Immature natural killer cell (primary cell): ENCODE measurements at regions not wholly inside any gene's neighbourhood (a gene's known extent, or its start where the extent isn't known, plus 50 kb on each side); places are given as distances from the start of the nearest gene placed in this dataset.

ENCODE experiments used
- DNase-seq, 3 donors: peaks; one replicate each; pipeline ENCODE4 v3.0.0; 2022; ENCODE audit warnings: mixed read lengths in 1 of 3
- H3K27ac Mint-ChIP-seq, 6 donors: one replicate each; pipeline ENCODE4 v1.8.0; 2020; ENCODE audit warnings: mixed read lengths in 6 of 6, mild to moderate bottlenecking in 5 of 6, inconsistent platforms in 4 of 6, moderate library complexity in 3 of 6
- H3K27me3 Mint-ChIP-seq, 3 donors: one replicate each; pipeline ENCODE4 v1.8.0; 2020 to 2021; ENCODE audit warnings: low read depth in 3 of 3, mild to moderate bottlenecking in 3 of 3, mixed read lengths in 3 of 3, moderate library complexity in 3 of 3, inconsistent platforms in 1 of 3
- H3K36me3 Mint-ChIP-seq, 3 donors: one replicate each; pipeline ENCODE4 v1.8.0; 2020; ENCODE audit warnings: mixed read lengths in 3 of 3, inconsistent platforms in 2 of 3, mild to moderate bottlenecking in 2 of 3
- H3K4me1 Mint-ChIP-seq, 2 donors: one replicate each; pipeline ENCODE4 v1.8.0; 2020; ENCODE audit warnings: inconsistent platforms in 2 of 2, mild to moderate bottlenecking in 2 of 2, mixed read lengths in 2 of 2, moderate library complexity in 1 of 2
- H3K4me3 Mint-ChIP-seq, 5 donors: one replicate each; pipeline ENCODE4 v1.8.0; 2020; ENCODE audit warnings: mild to moderate bottlenecking in 5 of 5, mixed read lengths in 5 of 5, inconsistent platforms in 3 of 5, moderate library complexity in 3 of 5
- H3K9me3 Mint-ChIP-seq, 6 donors: one replicate each; pipeline ENCODE4 v1.8.0; 2020; ENCODE audit warnings: mild to moderate bottlenecking in 6 of 6, mixed read lengths in 6 of 6, inconsistent platforms in 4 of 6, moderate library complexity in 3 of 6

- no peak for DNase-seq
- Mint-ChIP-seq H3K4me3 (no peak overlapping the region), H3K27me3 (peaks cover 0 to 2% (median 0%) of the 10 kb centered on the region in 3 donors), H3K36me3 (no peaks in the 10 kb centered on the region), H3K9me3 (no peaks in the 10 kb centered on the region), H3K4me1 (no peaks in the 10 kb centered on the region), H3K27ac (no peak overlapping the region)
Measured at GRCh38 chr3:72134989-72135451, 350.1 kb upstream of the PROK2 start.

DNA sequence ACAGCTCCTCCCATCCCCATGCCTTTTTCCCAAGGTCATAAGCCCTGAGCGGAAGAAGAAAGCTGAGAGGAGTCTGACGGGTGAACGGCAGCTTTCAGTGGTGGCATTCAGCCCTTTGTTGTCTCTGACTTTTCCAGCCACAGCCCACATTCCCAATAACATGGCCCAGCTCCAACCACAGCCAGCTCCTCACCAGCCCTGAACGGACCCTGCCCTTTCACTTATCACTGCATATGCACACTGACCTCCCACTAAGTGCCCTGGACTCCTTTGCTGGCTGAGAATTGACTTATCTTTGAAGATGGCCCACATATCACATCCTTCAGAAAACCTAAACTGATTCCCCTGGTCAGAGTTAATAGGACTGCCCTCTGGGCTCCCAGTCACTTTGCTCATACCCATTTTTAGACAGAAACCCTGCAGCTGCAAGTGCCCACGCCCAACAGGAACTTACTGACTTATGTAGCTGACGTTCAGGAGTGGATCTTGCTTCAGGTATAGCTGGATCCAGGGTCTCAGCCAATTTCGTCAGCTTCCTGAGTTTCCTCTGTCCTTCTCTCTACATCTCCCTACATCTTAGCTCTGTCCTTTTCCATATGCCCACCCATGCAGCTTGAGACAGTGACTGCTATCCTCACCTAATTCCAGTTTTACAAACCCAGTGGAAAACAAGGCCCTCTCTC is 348.5 kb upstream of the PROK2 start:
- H3K27me3 Mint-ChIP-seq, result peaks cover 0 to 2% (median under 1%) of the 10 kb centered on the region in 3 donors
- no peaks in the 10 kb centered on the region for H3K4me1 Mint-ChIP-seq
- no peaks in the 10 kb centered on the region for H3K9me3 Mint-ChIP-seq
- H3K4me3 Mint-ChIP-seq, result no peak overlapping the region
- no peak overlapping the region for H3K27ac Mint-ChIP-seq
- DNase-seq, result no peak
- no peaks in the 10 kb centered on the region for H3K36me3 Mint-ChIP-seq

DNA sequence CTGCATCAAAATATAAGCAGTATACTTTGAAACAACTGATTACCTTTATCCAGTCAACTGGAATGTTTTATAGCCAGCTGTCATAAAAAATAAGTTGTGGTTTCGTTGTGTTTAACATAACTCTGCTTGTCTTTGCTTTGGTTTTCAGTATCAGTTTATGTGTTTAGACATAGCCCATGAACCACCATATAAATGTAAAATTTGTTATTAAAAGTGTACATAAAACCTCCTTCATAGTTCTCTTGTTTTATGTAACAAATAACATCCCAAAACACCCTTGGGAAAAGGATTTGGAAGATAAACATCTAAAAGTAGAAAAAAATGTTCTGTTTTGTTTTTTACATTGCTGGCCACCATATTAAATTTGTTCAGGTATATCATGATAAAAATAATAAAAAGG is 347.0 kb upstream of the PROK2 start:
- no peaks in the 10 kb centered on the region for H3K36me3 Mint-ChIP-seq
- H3K27ac Mint-ChIP-seq, result no peak overlapping the region
- no peak for DNase-seq
- H3K9me3 Mint-ChIP-seq, result no peaks in the 10 kb centered on the region
- H3K4me1 Mint-ChIP-seq, result no peaks in the 10 kb centered on the region
- H3K27me3 Mint-ChIP-seq, result peaks cover 0 to 2% (median 2%) of the 10 kb centered on the region in 3 donors
- H3K4me3 Mint-ChIP-seq, result no peak overlapping the region

GRCh38 chr3:72130565-72130964 is 345.6 kb upstream of the PROK2 start:
- Mint-ChIP-seq H3K4me1 (no peaks in the 10 kb centered on the region), H3K27ac (no peak overlapping the region), H3K4me3 (no peak overlapping the region), H3K36me3 (no peaks in the 10 kb centered on the region), H3K27me3 (peaks cover 0 to 3% (median 2%) of the 10 kb centered on the region in 3 donors), H3K9me3 (no peaks in the 10 kb centered on the region)
- no peak for DNase-seq

DNA sequence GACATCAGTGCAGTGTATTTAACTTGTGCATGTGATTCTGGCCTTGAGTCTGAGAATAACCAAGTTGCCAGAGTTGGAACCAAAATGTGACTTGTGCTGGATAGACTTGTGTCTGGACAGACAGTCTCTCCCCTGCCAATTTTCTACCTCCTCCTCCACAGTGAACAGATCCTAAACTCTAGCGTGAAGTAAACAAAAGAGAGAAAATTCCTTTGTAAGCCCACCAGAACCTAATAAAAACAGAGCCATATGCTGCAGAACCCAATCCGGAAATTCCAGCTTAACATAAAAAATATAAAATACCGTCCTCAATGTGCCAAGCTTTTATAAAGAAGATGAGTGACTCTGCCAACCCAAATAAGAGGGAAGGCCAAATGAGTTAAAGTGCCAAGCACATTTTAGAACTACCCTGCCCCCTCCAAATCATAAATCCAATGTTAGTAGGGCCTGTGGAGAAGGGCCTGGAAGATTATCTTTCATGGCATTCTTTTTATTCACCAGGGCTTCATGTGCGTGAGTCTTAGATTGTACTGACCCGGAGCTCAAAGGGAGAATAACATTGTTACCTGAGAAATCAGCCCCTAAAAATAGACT is 344.6 kb upstream of the PROK2 start:
- no peaks in the 10 kb centered on the region for H3K9me3 Mint-ChIP-seq
- H3K27me3 Mint-ChIP-seq, result peaks cover 1 to 5% (median 3%) of the 10 kb centered on the region in 3 donors
- H3K36me3 Mint-ChIP-seq, result no peaks in the 10 kb centered on the region
- DNase-seq, result no peak
- no peak overlapping the region for H3K27ac Mint-ChIP-seq
- no peak overlapping the region for H3K4me3 Mint-ChIP-seq
- no peaks in the 10 kb centered on the region for H3K4me1 Mint-ChIP-seq

DNA sequence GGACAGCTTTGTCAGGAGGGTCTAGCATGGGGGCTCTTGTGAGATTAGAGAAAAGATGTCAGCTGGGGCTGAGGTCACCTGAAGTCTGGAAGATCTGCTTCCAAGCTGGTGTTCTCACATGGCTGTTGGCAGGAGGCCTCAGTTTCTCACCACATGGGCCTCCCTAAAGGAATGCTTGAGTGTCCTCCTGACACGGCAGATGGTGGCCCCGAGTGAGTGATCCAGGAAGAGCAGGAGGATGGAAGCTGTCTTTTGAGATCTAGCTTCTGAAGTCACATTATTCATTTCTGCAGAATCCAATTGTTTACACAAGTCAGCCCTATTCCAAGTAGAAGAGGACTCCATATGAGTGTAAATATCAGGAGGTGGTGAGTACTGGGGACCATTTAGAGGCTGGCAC is 344.0 kb upstream of the PROK2 start:
- DNase-seq, result no peak
- Mint-ChIP-seq H3K9me3 (no peaks in the 10 kb centered on the region), H3K36me3 (no peaks in the 10 kb centered on the region), H3K4me1 (no peaks in the 10 kb centered on the region), H3K27ac (no peak overlapping the region), H3K4me3 (no peak overlapping the region), H3K27me3 (peaks cover 2 to 7% (median 3%) of the 10 kb centered on the region in 3 donors)

- Mint-ChIP-seq H3K27me3 (peaks cover 2 to 8% (median 3%) of the 10 kb centered on the region in 3 donors), H3K4me1 (no peaks in the 10 kb centered on the region), H3K9me3 (no peaks in the 10 kb centered on the region), H3K36me3 (no peaks in the 10 kb centered on the region), H3K27ac (no peak overlapping the region), H3K4me3 (no peak overlapping the region)
- DNase-seq, result no peak
Measured at GRCh38 chr3:72127844-72128243, 342.9 kb upstream of the PROK2 start.

DNA sequence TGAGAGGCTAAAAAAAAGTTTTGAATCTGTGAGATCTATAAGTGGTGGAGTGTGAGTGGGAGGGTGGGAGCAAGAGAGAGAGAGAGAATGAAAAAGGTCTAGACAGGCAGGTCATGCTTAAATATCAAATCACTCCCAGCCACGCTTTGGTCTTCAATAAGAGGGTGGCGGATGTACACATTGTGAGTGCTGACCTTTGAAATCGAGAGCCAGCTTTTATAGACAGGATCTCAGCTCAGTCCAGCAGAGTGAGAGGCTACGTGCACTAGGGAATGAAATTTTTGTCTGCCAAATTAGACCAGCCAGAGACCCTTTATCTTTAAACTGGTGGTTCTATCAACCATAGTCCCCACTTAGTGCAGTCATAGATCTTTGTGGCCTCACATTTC is 342.3 kb upstream of the PROK2 start:
- peaks cover 2 to 7% (median 3%) of the 10 kb centered on the region in 3 donors for H3K27me3 Mint-ChIP-seq
- no peak overlapping the region for H3K27ac Mint-ChIP-seq
- H3K9me3 Mint-ChIP-seq, result no peaks in the 10 kb centered on the region
- DNase-seq, result no peak
- H3K4me3 Mint-ChIP-seq, result no peak overlapping the region
- no peaks in the 10 kb centered on the region for H3K36me3 Mint-ChIP-seq
- H3K4me1 Mint-ChIP-seq, result no peaks in the 10 kb centered on the region

DNA sequence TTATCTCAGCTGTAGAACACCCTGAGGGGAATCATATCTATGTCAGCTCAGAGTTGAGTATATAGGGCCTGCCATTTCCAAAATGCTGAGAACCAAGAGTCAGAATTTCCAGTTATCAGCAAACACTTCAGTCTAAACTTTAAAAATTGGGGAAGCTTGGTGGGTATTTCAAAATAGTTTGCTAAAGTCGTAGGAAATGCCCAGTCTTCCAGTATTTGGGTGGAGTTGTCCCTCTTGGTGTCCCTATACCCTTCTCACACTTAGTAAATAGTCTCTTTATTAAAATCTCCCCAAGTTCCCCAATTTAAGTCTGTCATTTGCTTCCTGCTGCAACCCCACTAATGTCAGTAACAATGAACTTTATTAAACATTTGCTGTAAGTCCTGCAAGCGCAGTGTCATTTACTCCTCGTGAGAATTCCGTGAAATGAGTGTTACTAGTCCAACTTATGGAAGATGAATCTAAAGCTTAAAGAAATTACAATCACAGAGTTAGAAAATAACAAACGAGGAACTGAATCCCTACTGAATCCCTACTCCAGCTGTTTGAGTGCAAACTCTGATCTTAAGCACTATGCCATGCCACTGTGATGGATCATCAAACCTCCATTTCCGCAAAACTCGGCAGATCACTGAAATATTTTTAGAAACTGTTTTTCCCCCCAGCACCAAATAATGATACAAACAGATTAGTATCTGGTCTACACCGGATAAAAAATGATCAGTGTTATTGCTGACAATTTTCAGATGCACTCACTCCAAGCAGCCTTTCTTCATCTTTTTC is 341.7 kb upstream of the PROK2 start:
- H3K27me3 Mint-ChIP-seq, result peaks cover 2 to 7% (median 3%) of the 10 kb centered on the region in 3 donors
- H3K27ac Mint-ChIP-seq, result no peak overlapping the region
- H3K36me3 Mint-ChIP-seq, result no peaks in the 10 kb centered on the region
- H3K4me3 Mint-ChIP-seq, result no peak overlapping the region
- DNase-seq, result no peak
- no peaks in the 10 kb centered on the region for H3K9me3 Mint-ChIP-seq
- H3K4me1 Mint-ChIP-seq, result no peaks in the 10 kb centered on the region

DNA sequence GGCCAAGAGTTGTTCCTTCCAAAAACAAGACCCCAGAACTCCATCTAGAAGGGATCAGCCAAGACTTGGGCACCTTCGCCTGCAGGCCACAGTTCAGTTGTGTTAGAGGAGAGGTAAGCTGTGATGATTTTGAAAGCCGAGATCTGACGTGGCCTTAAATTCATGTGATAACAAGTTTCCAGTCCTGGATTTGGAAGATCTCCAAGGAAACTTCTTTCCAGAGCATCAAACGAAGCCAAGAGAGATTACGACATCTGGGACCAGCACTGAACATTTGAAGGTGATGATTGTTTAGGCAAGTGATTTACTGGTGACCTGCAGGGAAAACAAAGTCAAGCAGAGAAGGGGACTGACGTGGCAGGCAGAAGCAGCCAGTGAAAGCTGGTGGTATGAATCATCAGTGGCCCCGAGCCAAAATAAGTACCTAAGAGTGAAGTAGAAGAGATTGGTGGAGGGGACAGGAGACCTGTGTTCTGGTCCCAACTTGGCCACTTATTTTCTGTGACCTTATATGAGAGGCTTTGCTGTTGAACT is 339.0 kb upstream of the PROK2 start:
- Mint-ChIP-seq H3K4me1 (no peaks in the 10 kb centered on the region), H3K27ac (no peak overlapping the region), H3K9me3 (no peaks in the 10 kb centered on the region), H3K27me3 (peaks cover 2 to 10% (median 3%) of the 10 kb centered on the region in 3 donors), H3K36me3 (no peaks in the 10 kb centered on the region), H3K4me3 (no peak overlapping the region)
- no peak for DNase-seq

GRCh38 chr3:72120806-72121778 is 336.1 kb upstream of the PROK2 start:
- H3K27ac Mint-ChIP-seq, result no peak overlapping the region
- no peak overlapping the region for H3K4me3 Mint-ChIP-seq
- peaks cover 0 to 10% (median 2%) of the 10 kb centered on the region in 3 donors for H3K27me3 Mint-ChIP-seq
- no peak for DNase-seq
- no peaks in the 10 kb centered on the region for H3K4me1 Mint-ChIP-seq
- H3K36me3 Mint-ChIP-seq, result no peaks in the 10 kb centered on the region
- H3K9me3 Mint-ChIP-seq, result no peaks in the 10 kb centered on the region

DNA sequence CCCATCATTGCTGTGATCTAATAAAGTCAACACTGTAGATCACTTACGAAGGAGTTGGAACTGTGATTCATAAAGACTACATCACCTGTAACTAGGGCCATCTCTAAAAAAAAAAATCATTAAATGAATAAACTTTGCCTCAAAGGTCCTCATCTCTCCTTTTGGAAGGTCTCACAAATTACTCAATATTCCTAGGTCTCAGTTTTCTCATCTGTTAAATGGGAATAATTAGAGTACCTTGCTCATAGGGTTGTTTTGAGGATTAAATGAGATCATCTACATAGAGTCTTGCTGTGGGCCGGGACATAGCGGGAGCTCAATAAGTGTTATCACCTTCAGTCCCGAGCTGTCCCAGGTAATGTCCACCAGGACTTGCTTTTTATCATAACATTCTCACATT is 335.1 kb upstream of the PROK2 start:
- no peak overlapping the region for H3K4me3 Mint-ChIP-seq
- H3K27ac Mint-ChIP-seq, result no peak overlapping the region
- no peaks in the 10 kb centered on the region for H3K4me1 Mint-ChIP-seq
- peaks cover 0 to 10% (median 2%) of the 10 kb centered on the region in 3 donors for H3K27me3 Mint-ChIP-seq
- no peaks in the 10 kb centered on the region for H3K9me3 Mint-ChIP-seq
- no peak for DNase-seq
- no peaks in the 10 kb centered on the region for H3K36me3 Mint-ChIP-seq

- Mint-ChIP-seq H3K4me1 (no peaks in the 10 kb centered on the region), H3K36me3 (no peaks in the 10 kb centered on the region), H3K4me3 (no peak overlapping the region), H3K27ac (no peak overlapping the region), H3K27me3 (peaks cover 0 to 5% (median 0%) of the 10 kb centered on the region in 3 donors), H3K9me3 (no peaks in the 10 kb centered on the region)
- DNase-seq, result no peak
Measured at GRCh38 chr3:72118628-72119027, 333.7 kb upstream of the PROK2 start.
